ENCODE measurements at regions not wholly inside any gene's neighbourhood (a gene's known extent, or its start where the extent isn't known, plus 50 kb on each side); places are given as distances from the start of the nearest gene placed in this dataset.
"Not testable (repeated sequence)": the region's sequence is repeated elsewhere in the genome, so short reads cannot be mapped to it uniquely, and the experiment has no call there.

DNA sequence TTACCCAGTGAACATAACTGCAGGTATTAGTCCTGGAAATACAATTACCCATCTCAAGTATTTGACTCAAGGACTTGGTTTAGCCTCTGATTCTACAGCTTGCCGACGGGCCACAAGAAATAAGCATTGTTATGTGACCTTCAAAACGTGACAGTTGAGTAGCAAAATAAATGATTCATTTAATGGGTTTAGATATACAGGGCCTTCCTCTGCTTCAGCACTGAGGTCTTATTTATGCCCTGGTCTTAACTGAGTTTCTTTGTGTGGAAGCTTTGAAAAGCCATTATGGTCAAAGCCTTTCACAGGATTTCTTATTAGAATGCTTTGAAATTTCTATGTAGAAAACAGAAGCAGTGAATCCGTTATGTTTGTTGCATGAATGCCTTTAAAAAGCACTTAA lies 899.2 kb upstream of the API5 start:
- ATAC-seq (ENCODE audit: insufficient number of reproducible peaks, low FRiP score, low read depth), result no peak
- H3K4me1 ChIP-seq (ENCODE audit: control insufficient read depth in 1 of 2, low read depth in 2 of 2), result no peaks in the 10 kb centered on the region
- H3K9me3 ChIP-seq, result no peaks in the 10 kb centered on the region

DNA sequence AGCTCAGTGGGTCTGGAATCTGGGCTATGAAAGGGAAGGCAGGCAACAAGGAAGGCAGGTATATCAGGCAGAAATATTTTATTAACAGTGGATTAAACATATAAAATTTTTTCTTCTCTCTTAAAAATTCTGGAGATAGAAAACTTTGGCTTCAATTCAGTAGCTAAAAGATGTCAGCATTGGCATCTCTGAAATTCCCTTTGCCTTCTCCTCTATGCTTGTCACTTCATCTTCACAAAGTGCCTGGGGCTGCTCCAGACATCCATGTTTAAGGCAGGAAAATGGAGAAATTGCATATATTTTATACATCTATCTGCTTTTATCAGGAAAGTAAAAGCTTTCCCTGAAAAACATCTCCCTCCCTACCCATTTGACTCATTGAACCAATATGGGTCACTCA lies 894.1 kb upstream of the API5 start:
- Histone ChIP-seq H3K4me1 (ENCODE audit: control insufficient read depth in 1 of 2, low read depth in 2 of 2) (no peaks in the 10 kb centered on the region), H3K27me3 (replicated peaks; ENCODE audit: insufficient read depth) (no peaks in the 10 kb centered on the region), H3K9me3 (no peaks in the 10 kb centered on the region), H3K27ac (no peak overlapping the region), H3K4me3 (no peak overlapping the region), H3K36me3 (no peaks in the 10 kb centered on the region)
- TF ChIP-seq, protein P1, sequence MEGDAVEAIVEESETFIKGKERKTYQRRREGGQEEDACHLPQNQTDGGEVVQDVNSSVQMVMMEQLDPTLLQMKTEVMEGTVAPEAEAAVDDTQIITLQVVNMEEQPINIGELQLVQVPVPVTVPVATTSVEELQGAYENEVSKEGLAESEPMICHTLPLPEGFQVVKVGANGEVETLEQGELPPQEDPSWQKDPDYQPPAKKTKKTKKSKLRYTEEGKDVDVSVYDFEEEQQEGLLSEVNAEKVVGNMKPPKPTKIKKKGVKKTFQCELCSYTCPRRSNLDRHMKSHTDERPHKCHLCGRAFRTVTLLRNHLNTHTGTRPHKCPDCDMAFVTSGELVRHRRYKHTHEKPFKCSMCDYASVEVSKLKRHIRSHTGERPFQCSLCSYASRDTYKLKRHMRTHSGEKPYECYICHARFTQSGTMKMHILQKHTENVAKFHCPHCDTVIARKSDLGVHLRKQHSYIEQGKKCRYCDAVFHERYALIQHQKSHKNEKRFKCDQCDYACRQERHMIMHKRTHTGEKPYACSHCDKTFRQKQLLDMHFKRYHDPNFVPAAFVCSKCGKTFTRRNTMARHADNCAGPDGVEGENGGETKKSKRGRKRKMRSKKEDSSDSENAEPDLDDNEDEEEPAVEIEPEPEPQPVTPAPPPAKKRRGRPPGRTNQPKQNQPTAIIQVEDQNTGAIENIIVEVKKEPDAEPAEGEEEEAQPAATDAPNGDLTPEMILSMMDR (IDR thresholded peaks at IDR 0.05), result no peak
- no peak for DNase-seq (ENCODE audit: low spot score)
- no peak for ATAC-seq (ENCODE audit: insufficient number of reproducible peaks, low FRiP score, low read depth)

More for the DNA sequence above, 899.2 kb upstream of the API5 start:
- H3K27ac ChIP-seq, result no peak overlapping the region
- DNase-seq (ENCODE audit: low spot score), result no peak
- H3K4me3 ChIP-seq, result no peak overlapping the region
- TF ChIP-seq, protein P1 (IDR thresholded peaks at IDR 0.05), result no peak
- no peaks in the 10 kb centered on the region for H3K36me3 ChIP-seq
- H3K27me3 ChIP-seq (replicated peaks; ENCODE audit: insufficient read depth), result no peaks in the 10 kb centered on the region

DNA sequence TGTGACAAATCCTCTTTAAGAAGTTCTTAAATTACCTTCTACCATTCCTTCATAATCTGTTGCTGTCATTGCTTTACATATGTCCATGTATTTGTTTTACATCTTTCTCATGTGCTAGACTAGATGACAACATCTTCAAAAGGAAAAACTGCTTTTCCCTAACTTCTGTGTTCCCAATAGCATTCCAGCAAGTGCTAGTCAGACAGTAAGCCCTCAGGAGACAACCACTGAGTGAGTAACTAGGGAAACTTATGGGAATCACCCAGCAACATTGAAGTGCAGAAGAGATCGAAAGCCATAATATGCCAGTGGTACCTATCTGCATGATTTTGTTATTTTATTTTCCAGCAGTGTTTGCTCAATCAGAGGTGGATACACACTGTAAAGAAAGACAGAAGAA lies 889.7 kb upstream of the API5 start:
- TF ChIP-seq, protein P1 (IDR thresholded peaks at IDR 0.05), result no peak
- Histone ChIP-seq H3K36me3 (no peaks in the 10 kb centered on the region), H3K27me3 (replicated peaks; ENCODE audit: insufficient read depth) (no peaks in the 10 kb centered on the region), H3K4me1 (ENCODE audit: control insufficient read depth in 1 of 2, low read depth in 2 of 2) (no peaks in the 10 kb centered on the region), H3K27ac (no peak overlapping the region), H3K9me3 (no peaks in the 10 kb centered on the region), H3K4me3 (no peak overlapping the region)
- DNase-seq (ENCODE audit: low spot score) (no peak), ATAC-seq (ENCODE audit: insufficient number of reproducible peaks, low FRiP score, low read depth) (no peak)

DNA sequence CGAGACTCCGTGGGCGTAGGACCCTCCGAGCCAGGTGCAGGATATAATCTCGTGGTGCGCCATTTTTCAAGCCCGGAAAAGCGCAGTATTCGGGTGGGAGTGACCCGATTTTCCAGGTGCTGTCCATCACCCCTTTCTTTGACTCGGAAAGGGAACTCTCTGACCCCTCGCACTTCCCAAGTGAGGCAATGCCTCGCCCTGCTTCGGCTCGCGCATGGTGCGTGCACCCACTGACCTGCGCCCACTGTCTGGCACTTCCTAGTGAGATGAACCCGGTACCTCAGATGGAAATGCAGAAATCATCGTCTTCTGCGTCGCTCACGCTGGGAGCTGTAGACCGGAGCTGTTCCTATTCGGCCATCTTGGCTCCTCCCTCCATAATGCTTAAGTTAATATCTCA lies 876.9 kb upstream of the API5 start:
- H3K36me3 ChIP-seq; DNase-seq (ENCODE audit: low spot score); H3K27ac ChIP-seq; H3K27me3 ChIP-seq (replicated peaks; ENCODE audit: insufficient read depth); H3K4me3 ChIP-seq; H3K9me3 ChIP-seq; H3K4me1 ChIP-seq (ENCODE audit: control insufficient read depth in 1 of 2, low read depth in 2 of 2); ATAC-seq (ENCODE audit: insufficient number of reproducible peaks, low FRiP score, low read depth): not testable (repeated sequence)

DNA sequence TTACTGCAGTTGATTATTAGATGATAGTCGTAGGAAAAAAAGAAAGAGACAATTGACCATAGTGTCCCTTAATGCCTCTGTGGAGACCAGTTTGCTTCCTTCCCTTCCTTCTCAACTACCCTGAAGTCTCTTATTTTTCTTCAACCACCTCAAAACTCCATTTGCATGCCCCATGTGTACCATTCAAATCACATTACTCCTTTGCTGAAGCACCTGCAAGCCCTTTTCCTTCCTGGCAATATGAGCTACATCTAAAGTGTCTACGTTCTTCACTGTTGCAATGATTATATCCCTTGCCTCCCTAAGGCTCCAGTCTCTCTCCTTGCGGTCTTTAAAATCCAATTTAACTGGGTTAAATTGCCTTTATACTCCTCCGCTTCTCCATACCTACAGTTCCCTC lies 867.4 kb upstream of the API5 start:
- DNase-seq (ENCODE audit: low spot score) (no peak), ATAC-seq (ENCODE audit: insufficient number of reproducible peaks, low FRiP score, low read depth) (no peak)
- Histone ChIP-seq H3K4me1 (ENCODE audit: control insufficient read depth in 1 of 2, low read depth in 2 of 2) (no peaks in the 10 kb centered on the region), H3K4me3 (no peak overlapping the region), H3K27me3 (replicated peaks; ENCODE audit: insufficient read depth) (no peaks in the 10 kb centered on the region), H3K36me3 (no peaks in the 10 kb centered on the region), H3K27ac (no peak overlapping the region), H3K9me3 (no peaks in the 10 kb centered on the region)
- TF ChIP-seq, protein P1 (IDR thresholded peaks at IDR 0.05), result no peak

DNA sequence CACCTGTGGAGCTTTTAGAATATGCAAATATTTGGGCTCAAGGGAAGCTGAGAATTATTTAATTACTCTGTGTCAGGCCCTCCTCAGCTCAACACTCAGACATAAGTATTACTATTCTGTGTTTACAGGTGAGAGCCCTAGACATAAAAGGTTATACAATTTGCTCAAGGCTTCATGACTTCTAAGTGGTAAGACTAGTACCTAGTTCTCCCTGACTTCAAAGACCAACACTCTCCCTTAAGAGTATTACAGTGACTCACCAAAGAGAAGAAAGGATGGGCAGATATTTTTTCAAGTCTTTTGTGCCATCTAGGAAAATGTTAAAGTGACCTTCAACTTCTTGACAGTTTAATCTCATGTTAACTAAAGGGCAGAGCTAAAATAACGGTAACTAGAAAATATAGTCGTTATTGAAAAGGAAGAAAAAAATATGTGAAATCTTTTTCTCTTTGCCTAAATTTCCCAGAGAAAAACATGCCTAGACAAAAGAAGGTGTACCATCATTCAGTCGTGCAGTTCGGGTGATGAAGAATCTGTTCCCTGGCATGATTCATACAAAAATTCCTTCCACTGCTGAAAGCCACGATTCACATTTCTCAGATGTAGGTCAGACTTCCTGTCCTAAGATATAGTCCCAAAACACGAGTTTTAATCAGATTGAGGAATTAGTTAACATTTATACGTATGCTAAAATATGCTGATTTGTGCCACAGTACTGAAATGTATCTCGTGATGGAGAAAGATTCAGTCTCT lies 849.1 kb upstream of the API5 start:
- Histone ChIP-seq H3K36me3 (no peaks in the 10 kb centered on the region), H3K4me1 (ENCODE audit: control insufficient read depth in 1 of 2, low read depth in 2 of 2) (no peaks in the 10 kb centered on the region), H3K9me3 (no peaks in the 10 kb centered on the region), H3K27ac (no peak overlapping the region), H3K4me3 (no peak overlapping the region), H3K27me3 (replicated peaks; ENCODE audit: insufficient read depth) (no peaks in the 10 kb centered on the region)
- no peak for ATAC-seq (ENCODE audit: insufficient number of reproducible peaks, low FRiP score, low read depth)
- DNase-seq (ENCODE audit: low spot score), result no peak
- TF ChIP-seq, protein P1 (IDR thresholded peaks at IDR 0.05), result no peak
